Caco-2 (cell line): ENCODE measurements at regions not wholly inside any gene's neighbourhood (a gene's known extent, or its start where the extent isn't known, plus 50 kb on each side); places are given as distances from the start of the nearest gene placed in this dataset.

Source experiments
- BruUV-seq: library from RNA; stranded (reverse); fragments of 400-500 nt; replicated peaks from 2 replicates; lab custom pipeline; 2021; lab: Mats Ljungman, UMichigan
- CTCF ChIA-PET: fragments of 300-600 bp; sonication (Branson Sonifier 250); formaldehyde crosslinking; loops from one replicate; lab custom pipeline; 2022; ENCODE audit warnings: antibody characterized with exemption; lab: Charles Lee
- POLR2A ChIA-PET: fragments of 300-600 bp; sonication (Branson Sonifier 250); formaldehyde crosslinking; loops from one replicate; lab custom pipeline; 2022; ENCODE audit warnings: antibody characterized with exemption; lab: Charles Lee
- DNase-seq, 2 experiments: peaks; one replicate each; pipeline versions ENCODE4 v3.0.0 to v3.0.0-alpha.2; 2020 to 2022
- H3K27me3 ChIP-seq: replicated peaks from 2 replicates; pipeline ENCODE4 v1.6.0; 2011; ENCODE audit warnings: low read length; ENCODE audit not compliant: control insufficient read depth, insufficient read depth
- H3K36me3 ChIP-seq: 2 replicates; pipeline ENCODE4 v1.5.1; 2011; ENCODE audit warnings: low read length; ENCODE audit not compliant: control insufficient read depth, insufficient read depth
- H3K4me1 ChIP-seq: fragments of 250-450 bp; sonication (Bioruptor Pico); 2 replicates; pipeline ENCODE4 v1.5.1; 2020; ENCODE audit warnings: mild to moderate bottlenecking
- H3K4me3 ChIP-seq: 2 replicates; pipeline ENCODE4 v1.5.1; 2011; ENCODE audit warnings: low read depth, mild to moderate bottlenecking, control low read depth, low read length
- H3K9me3 ChIP-seq: fragments of 250-450 bp; sonication (Bioruptor Pico); 2 replicates; pipeline ENCODE4 v1.5.1; 2020; ENCODE audit warnings: mild to moderate bottlenecking, moderate library complexity
- H3K27ac Mint-ChIP-seq: one replicate; pipeline ENCODE4 v1.8.0; 2022; ENCODE audit warnings: mixed read lengths; ENCODE audit not compliant: unreplicated experiment
- H3K27me3 Mint-ChIP-seq: one replicate; pipeline ENCODE4 v1.8.0; 2022; ENCODE audit warnings: mixed read lengths; ENCODE audit not compliant: insufficient read depth, unreplicated experiment
- H3K36me3 Mint-ChIP-seq: one replicate; pipeline ENCODE4 v1.8.0; 2022; ENCODE audit warnings: mild to moderate bottlenecking, mixed read lengths; ENCODE audit not compliant: insufficient read depth, unreplicated experiment
- H3K4me1 Mint-ChIP-seq: one replicate; pipeline ENCODE4 v1.8.0; 2022; ENCODE audit warnings: low read depth, mixed read lengths; ENCODE audit not compliant: unreplicated experiment
- H3K4me3 Mint-ChIP-seq: one replicate; pipeline ENCODE4 v1.8.0; 2022; ENCODE audit warnings: mild to moderate bottlenecking, moderate library complexity, mixed read lengths; ENCODE audit not compliant: unreplicated experiment
- H3K9me3 Mint-ChIP-seq: one replicate; pipeline ENCODE4 v1.8.0; 2022; ENCODE audit warnings: mixed read lengths; ENCODE audit not compliant: unreplicated experiment
- intact Hi-C: fragments of 100-400 bp; cut with micrococcal nuclease; formaldehyde crosslinking; loops from one replicate; pipeline ENCODE4 v1.10.0; 2022; ENCODE audit not compliant: unreplicated experiment
- TF ChIP-seq, protein P1 (sequence below), 2 experiments: fragments of 200-600 bp in 1 of 2; IDR thresholded peaks; 1 replicate in 1 of 2; 2 replicates in 1 of 2; pipeline versions ENCODE4 v1.5.1 to v1.8.0; 2011 to 2022; ENCODE audit warnings: antibody characterized with exemption in 1 of 2, control low read depth in 1 of 2, inconsistent platforms in 1 of 2, low read depth in 1 of 2, low read length in 1 of 2, mild to moderate bottlenecking in 1 of 2, moderate library complexity in 1 of 2; ENCODE audit not compliant: insufficient read depth in 1 of 2, severe bottlenecking in 1 of 2, unreplicated experiment in 1 of 2

DNA sequence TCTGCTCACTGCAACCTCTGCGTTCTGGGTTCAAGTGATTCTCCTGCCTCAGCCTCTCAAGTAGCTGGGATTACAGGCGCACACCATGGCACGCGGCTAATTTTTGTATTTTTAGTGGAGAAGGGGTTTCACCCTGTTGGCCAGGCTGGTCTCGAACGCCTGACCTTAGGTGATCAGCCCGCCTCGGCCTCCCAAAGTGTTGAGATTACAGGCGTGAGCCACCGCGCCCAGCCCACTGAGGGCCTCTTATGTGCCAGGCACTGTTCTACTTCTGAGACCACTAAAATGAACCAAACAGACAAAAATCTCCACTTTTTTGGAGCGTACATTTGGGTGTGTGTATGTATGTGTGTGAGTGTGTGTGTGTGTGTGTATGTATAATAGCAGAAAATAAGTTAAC is 117.2 kb upstream of the H2AZ1 start:
- Histone ChIP-seq H3K9me3 (no peaks in the 10 kb centered on the region), H3K4me1 (no peaks in the 10 kb centered on the region), H3K4me3 (no peak overlapping the region), H3K27me3 (no peaks in the 10 kb centered on the region), H3K36me3 (no peaks in the 10 kb centered on the region)
- Mint-ChIP-seq H3K4me1 (no peaks in the 10 kb centered on the region), H3K4me3 (no peak overlapping the region), H3K27ac (no peak overlapping the region), H3K9me3 (no peaks in the 10 kb centered on the region), H3K27me3 (peaks cover 9% of the 10 kb centered on the region), H3K36me3 (no peaks in the 10 kb centered on the region)
- POLR2A ChIA-PET, result no interaction called here
- no peak for DNase-seq
- no TSS peak for BruUV-seq
- intact Hi-C loops, result no loop called here
- CTCF ChIA-PET, result no interaction called here
- TF ChIP-seq, protein P1, sequence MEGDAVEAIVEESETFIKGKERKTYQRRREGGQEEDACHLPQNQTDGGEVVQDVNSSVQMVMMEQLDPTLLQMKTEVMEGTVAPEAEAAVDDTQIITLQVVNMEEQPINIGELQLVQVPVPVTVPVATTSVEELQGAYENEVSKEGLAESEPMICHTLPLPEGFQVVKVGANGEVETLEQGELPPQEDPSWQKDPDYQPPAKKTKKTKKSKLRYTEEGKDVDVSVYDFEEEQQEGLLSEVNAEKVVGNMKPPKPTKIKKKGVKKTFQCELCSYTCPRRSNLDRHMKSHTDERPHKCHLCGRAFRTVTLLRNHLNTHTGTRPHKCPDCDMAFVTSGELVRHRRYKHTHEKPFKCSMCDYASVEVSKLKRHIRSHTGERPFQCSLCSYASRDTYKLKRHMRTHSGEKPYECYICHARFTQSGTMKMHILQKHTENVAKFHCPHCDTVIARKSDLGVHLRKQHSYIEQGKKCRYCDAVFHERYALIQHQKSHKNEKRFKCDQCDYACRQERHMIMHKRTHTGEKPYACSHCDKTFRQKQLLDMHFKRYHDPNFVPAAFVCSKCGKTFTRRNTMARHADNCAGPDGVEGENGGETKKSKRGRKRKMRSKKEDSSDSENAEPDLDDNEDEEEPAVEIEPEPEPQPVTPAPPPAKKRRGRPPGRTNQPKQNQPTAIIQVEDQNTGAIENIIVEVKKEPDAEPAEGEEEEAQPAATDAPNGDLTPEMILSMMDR (IDR thresholded peaks at IDR 0.05; ENCODE audit: insufficient read depth in 1 of 2, low read depth in 1 of 2, low read length in 1 of 2, severe bottlenecking in 1 of 2, unreplicated experiment in 1 of 2), result no peak

DNA sequence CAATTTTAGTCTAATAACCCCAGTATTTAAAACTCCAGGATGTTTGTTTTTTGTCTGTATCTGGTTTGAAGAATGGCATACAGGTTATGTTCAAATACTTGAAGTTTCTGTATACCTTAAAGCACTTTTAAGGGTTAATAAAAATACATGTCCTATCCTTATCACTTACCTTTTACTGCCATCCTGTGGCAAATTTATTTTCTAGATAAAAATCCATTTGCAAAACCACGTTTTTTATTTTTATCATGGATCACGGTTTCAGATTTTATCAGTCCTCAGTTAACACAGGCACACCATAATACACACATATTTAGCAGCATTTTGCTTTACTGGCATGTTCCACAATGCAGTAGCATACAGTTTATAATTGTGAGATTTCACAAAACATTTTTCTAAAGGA is 113.3 kb upstream of the H2AZ1 start:
- Mint-ChIP-seq H3K36me3 (no peaks in the 10 kb centered on the region), H3K4me1 (no peaks in the 10 kb centered on the region), H3K27ac (no peak overlapping the region), H3K4me3 (no peak overlapping the region), H3K27me3 (peaks cover 5% of the 10 kb centered on the region), H3K9me3 (no peaks in the 10 kb centered on the region)
- H3K36me3 ChIP-seq, result no peaks in the 10 kb centered on the region
- no peaks in the 10 kb centered on the region for H3K9me3 ChIP-seq
- CTCF ChIA-PET, result no interaction called here
- no peak for DNase-seq
- H3K4me3 ChIP-seq, result no peak overlapping the region
- H3K27me3 ChIP-seq, result no peaks in the 10 kb centered on the region
- TF ChIP-seq, protein P1 (IDR thresholded peaks at IDR 0.05; ENCODE audit: insufficient read depth in 1 of 2, low read depth in 1 of 2, low read length in 1 of 2, severe bottlenecking in 1 of 2, unreplicated experiment in 1 of 2), result no peak
- POLR2A ChIA-PET, result no interaction called here
- intact Hi-C loops, result loop anchor here (5.0 kb wide), 1 partner anchor 66 kb away; no protein-coding TSS in a partner anchor
- H3K4me1 ChIP-seq, result no peaks in the 10 kb centered on the region
- BruUV-seq, result no TSS peak

DNA sequence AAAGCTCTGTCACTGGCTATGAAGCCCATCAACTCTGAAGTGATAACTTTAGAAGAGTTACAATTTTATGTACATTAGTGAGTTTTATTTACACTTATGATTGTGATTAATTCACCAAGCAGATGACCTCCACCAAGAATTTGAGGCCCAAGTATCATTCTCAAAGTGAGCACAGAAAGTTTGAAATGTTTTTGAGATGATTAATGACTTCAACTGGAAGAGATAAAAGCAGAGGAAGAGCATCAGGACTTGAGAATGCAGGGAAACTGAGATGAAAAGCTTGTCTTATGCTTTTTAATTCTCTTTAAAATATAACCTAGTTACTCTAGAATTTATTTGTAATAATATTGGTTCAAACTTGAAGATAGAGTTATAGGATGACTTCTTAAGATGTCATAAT is 112.8 kb upstream of the H2AZ1 start:
- no TSS peak for BruUV-seq
- H3K27me3 ChIP-seq, result no peaks in the 10 kb centered on the region
- Mint-ChIP-seq H3K4me1 (no peaks in the 10 kb centered on the region), H3K27ac (no peak overlapping the region), H3K4me3 (no peak overlapping the region), H3K27me3 (peaks cover 5% of the 10 kb centered on the region), H3K9me3 (no peaks in the 10 kb centered on the region), H3K36me3 (no peaks in the 10 kb centered on the region)
- H3K36me3 ChIP-seq, result no peaks in the 10 kb centered on the region
- DNase-seq, result no peak
- TF ChIP-seq, protein P1 (IDR thresholded peaks at IDR 0.05; ENCODE audit: insufficient read depth in 1 of 2, low read depth in 1 of 2, low read length in 1 of 2, severe bottlenecking in 1 of 2, unreplicated experiment in 1 of 2), result no peak
- POLR2A ChIA-PET, result no interaction called here
- H3K9me3 ChIP-seq, result no peaks in the 10 kb centered on the region
- intact Hi-C loops, result loop anchor here (5.0 kb wide), 1 partner anchor 66 kb away; no protein-coding TSS in a partner anchor
- CTCF ChIA-PET, result no interaction called here
- H3K4me3 ChIP-seq, result no peak overlapping the region
- no peaks in the 10 kb centered on the region for H3K4me1 ChIP-seq
